GM23338 (cell line): ENCODE measurements at regions not wholly inside any gene's neighbourhood (a gene's known extent, or its start where the extent isn't known, plus 50 kb on each side); places are given as distances from the start of the nearest gene placed in this dataset.

Experiments
- ATAC-seq: fragments of 200-7000 bp; cut with Tn5 transposase; 3 replicates; pipeline ENCODE4 v1.9.1; 2020
- DNase-seq: peaks from one replicate; pipeline ENCODE4 v3.0.0-alpha.2; 2015; ENCODE audit warnings: low spot score
- H2AFZ ChIP-seq: fragments of 200-600 bp; sonication (generic); 2 replicates; pipeline ENCODE4 v1.8.0; 2016; ENCODE audit warnings: antibody characterized with exemption, mild to moderate bottlenecking, moderate library complexity
- H3F3A ChIP-seq: fragments of 200-600 bp; sonication (generic); replicated peaks from 2 replicates; pipeline ENCODE4 v1.8.0; 2017; ENCODE audit warnings: antibody characterized with exemption, mixed run types, low read depth
- H3K27ac ChIP-seq: fragments of 200-600 bp; sonication (generic); 2 replicates; pipeline ENCODE4 v1.6.1; 2016; ENCODE audit warnings: low read depth
- H3K27me3 ChIP-seq: fragments of 200-600 bp; sonication (generic); 2 replicates; pipeline ENCODE4 v1.8.0; 2016; ENCODE audit warnings: mild to moderate bottlenecking, mixed run types, moderate library complexity; ENCODE audit not compliant: insufficient read depth
- H3K36me3 ChIP-seq: fragments of 200-600 bp; sonication (generic); 2 replicates; pipeline ENCODE4 v1.8.0; 2016; ENCODE audit warnings: mild to moderate bottlenecking; ENCODE audit not compliant: insufficient read depth
- H3K4me1 ChIP-seq: fragments of 200-600 bp; sonication (generic); 2 replicates; pipeline ENCODE4 v1.8.0; 2016; ENCODE audit warnings: mild to moderate bottlenecking, moderate library complexity; ENCODE audit not compliant: insufficient read depth
- H3K4me2 ChIP-seq: fragments of 200-600 bp; sonication (generic); 2 replicates; pipeline ENCODE4 v1.7.1; 2017; ENCODE audit warnings: mixed run types
- H3K4me3 ChIP-seq: fragments of 200-600 bp; sonication (generic); 2 replicates; pipeline ENCODE4 v1.6.1; 2016; ENCODE audit warnings: mixed run types
- H3K79me2 ChIP-seq: fragments of 200-600 bp; sonication (generic); replicated peaks from 2 replicates; pipeline ENCODE4 v1.8.0; 2017; ENCODE audit warnings: mild to moderate bottlenecking; ENCODE audit not compliant: insufficient read depth
- H3K9me2 ChIP-seq: fragments of 200-600 bp; sonication (generic); 2 replicates; pipeline ENCODE4 v1.8.0; 2017; ENCODE audit not compliant: insufficient read depth
- H4K20me1 ChIP-seq: fragments of 200-600 bp; sonication (generic); replicated peaks from 2 replicates; pipeline ENCODE4 v1.8.0; 2017; ENCODE audit warnings: mild to moderate bottlenecking; ENCODE audit not compliant: insufficient read depth
- H3K27ac Mint-ChIP-seq: 2 replicates; pipeline ENCODE4 v1.8.0; 2020; ENCODE audit warnings: inconsistent platforms, mild to moderate bottlenecking, moderate library complexity, mixed read lengths
- H3K27me3 Mint-ChIP-seq: 3 replicates; pipeline ENCODE4 v1.8.0; 2022; ENCODE audit warnings: low read depth, mild to moderate bottlenecking, moderate library complexity, mixed read lengths, inconsistent platforms; ENCODE audit not compliant: insufficient read depth, poor library complexity
- H3K36me3 Mint-ChIP-seq: 3 replicates; pipeline ENCODE4 v1.8.0; 2021; ENCODE audit warnings: low read depth, mild to moderate bottlenecking, inconsistent platforms, moderate library complexity, mixed read lengths
- H3K4me1 Mint-ChIP-seq: 3 replicates; pipeline ENCODE4 v1.8.0; 2020; ENCODE audit warnings: mild to moderate bottlenecking, inconsistent platforms, mixed read lengths
- H3K4me3 Mint-ChIP-seq: 3 replicates; pipeline ENCODE4 v1.8.0; 2021; ENCODE audit warnings: moderate library complexity, mild to moderate bottlenecking, inconsistent platforms, mixed read lengths
- H3K9me3 Mint-ChIP-seq: 3 replicates; pipeline ENCODE4 v1.8.0; 2020; ENCODE audit warnings: moderate library complexity, mild to moderate bottlenecking, inconsistent platforms, mixed read lengths
- ETS1 ChIP-seq: IDR thresholded peaks from 2 replicates; pipeline ENCODE4 v1.6.1; 2016; ENCODE audit warnings: antibody characterized with exemption
- EZH2phosphoT487 ChIP-seq: fragments of 200-600 bp; sonication (generic); IDR thresholded peaks from one replicate; pipeline ENCODE4 v1.8.1; 2018; ENCODE audit warnings: antibody characterized with exemption; ENCODE audit not compliant: unreplicated experiment
- STAT1 ChIP-seq: IDR thresholded peaks from one replicate; pipeline ENCODE4 v1.6.1; 2016; ENCODE audit warnings: antibody characterized with exemption; ENCODE audit not compliant: unreplicated experiment
- ZNF331 ChIP-seq: fragments of 250-450 bp; sonication (Bioruptor Pico); IDR thresholded peaks from 2 replicates; pipeline ENCODE4 v1.5.0; 2020; ENCODE audit warnings: low read depth, mild to moderate bottlenecking, moderate library complexity
- TF ChIP-seq, protein P1 (sequence below): fragments of 250-450 bp; sonication (Bioruptor Pico); IDR thresholded peaks from 2 replicates; pipeline ENCODE4 v1.5.0; 2020; ENCODE audit warnings: mild to moderate bottlenecking, moderate library complexity

GRCh38 chr3:4079339-4080195 lies 223.6 kb upstream of the SETMAR start:
- Mint-ChIP-seq H3K9me3 (peaks cover 77% of the 10 kb centered on the region), H3K4me1 (no peaks in the 10 kb centered on the region), H3K4me3 (no peak overlapping the region), H3K27me3 (peaks cover 2% of the 10 kb centered on the region), H3K36me3 (peaks cover 10% of the 10 kb centered on the region; the same call in 1 of the 3 replicates), H3K27ac (no peak overlapping the region)
- Histone ChIP-seq H3F3A (no peaks in the 10 kb centered on the region), H3K4me2 (no peak overlapping the region), H2AFZ (no peak overlapping the region), H3K4me1 (peaks cover 5% of the 10 kb centered on the region), H3K9me2 (no peaks in the 10 kb centered on the region), H3K27me3 (no peaks in the 10 kb centered on the region), H3K36me3 (no peaks in the 10 kb centered on the region), H3K27ac (no peak overlapping the region), H4K20me1 (no peaks in the 10 kb centered on the region), H3K4me3 (no peak overlapping the region), H3K79me2 (no peaks in the 10 kb centered on the region)
- no peak for ATAC-seq
- no peak for DNase-seq
- TF ChIP-seq STAT1 = no peak
- TF ChIP-seq, protein P1, sequence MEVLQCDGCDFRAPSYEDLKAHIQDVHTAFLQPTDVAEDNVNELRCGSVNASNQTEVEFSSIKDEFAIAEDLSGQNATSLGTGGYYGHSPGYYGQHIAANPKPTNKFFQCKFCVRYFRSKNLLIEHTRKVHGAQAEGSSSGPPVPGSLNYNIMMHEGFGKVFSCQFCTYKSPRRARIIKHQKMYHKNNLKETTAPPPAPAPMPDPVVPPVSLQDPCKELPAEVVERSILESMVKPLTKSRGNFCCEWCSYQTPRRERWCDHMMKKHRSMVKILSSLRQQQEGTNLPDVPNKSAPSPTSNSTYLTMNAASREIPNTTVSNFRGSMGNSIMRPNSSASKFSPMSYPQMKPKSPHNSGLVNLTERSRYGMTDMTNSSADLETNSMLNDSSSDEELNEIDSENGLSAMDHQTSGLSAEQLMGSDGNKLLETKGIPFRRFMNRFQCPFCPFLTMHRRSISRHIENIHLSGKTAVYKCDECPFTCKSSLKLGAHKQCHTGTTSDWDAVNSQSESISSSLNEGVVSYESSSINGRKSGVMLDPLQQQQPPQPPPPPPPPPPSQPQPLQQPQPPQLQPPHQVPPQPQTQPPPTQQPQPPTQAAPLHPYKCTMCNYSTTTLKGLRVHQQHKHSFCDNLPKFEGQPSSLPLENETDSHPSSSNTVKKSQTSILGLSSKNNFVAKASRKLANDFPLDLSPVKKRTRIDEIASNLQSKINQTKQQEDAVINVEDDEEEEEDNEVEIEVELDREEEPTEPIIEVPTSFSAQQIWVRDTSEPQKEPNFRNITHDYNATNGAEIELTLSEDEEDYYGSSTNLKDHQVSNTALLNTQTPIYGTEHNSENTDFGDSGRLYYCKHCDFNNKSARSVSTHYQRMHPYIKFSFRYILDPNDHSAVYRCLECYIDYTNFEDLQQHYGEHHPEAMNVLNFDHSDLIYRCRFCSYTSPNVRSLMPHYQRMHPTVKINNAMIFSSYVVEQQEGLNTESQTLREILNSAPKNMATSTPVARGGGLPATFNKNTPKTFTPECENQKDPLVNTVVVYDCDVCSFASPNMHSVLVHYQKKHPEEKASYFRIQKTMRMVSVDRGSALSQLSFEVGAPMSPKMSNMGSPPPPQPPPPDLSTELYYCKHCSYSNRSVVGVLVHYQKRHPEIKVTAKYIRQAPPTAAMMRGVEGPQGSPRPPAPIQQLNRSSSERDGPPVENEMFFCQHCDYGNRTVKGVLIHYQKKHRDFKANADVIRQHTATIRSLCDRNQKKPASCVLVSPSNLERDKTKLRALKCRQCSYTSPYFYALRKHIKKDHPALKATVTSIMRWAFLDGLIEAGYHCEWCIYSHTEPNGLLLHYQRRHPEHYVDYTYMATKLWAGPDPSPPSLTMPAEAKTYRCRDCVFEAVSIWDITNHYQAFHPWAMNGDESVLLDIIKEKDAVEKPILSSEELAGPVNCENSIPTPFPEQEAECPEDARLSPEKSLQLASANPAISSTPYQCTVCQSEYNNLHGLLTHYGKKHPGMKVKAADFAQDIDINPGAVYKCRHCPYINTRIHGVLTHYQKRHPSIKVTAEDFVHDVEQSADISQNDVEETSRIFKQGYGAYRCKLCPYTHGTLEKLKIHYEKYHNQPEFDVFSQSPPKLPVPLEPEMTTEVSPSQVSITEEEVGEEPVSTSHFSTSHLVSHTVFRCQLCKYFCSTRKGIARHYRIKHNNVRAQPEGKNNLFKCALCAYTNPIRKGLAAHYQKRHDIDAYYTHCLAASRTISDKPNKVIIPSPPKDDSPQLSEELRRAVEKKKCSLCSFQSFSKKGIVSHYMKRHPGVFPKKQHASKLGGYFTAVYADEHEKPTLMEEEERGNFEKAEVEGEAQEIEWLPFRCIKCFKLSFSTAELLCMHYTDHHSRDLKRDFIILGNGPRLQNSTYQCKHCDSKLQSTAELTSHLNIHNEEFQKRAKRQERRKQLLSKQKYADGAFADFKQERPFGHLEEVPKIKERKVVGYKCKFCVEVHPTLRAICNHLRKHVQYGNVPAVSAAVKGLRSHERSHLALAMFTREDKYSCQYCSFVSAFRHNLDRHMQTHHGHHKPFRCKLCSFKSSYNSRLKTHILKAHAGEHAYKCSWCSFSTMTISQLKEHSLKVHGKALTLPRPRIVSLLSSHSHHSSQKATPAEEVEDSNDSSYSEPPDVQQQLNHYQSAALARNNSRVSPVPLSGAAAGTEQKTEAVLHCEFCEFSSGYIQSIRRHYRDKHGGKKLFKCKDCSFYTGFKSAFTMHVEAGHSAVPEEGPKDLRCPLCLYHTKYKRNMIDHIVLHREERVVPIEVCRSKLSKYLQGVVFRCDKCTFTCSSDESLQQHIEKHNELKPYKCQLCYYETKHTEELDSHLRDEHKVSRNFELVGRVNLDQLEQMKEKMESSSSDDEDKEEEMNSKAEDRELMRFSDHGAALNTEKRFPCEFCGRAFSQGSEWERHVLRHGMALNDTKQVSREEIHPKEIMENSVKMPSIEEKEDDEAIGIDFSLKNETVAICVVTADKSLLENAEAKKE (CRISPR knock-in tag) = no peak
- no peak for TF ChIP-seq ZNF331 (CRISPR knock-in tag)
- TF ChIP-seq EZH2phosphoT487 = no peak
- TF ChIP-seq ETS1 = no peak
